ENCODE measurements at regions not wholly inside any gene's neighbourhood (a gene's known extent, or its start where the extent isn't known, plus 50 kb on each side); places are given as distances from the start of the nearest gene placed in this dataset.

DNA sequence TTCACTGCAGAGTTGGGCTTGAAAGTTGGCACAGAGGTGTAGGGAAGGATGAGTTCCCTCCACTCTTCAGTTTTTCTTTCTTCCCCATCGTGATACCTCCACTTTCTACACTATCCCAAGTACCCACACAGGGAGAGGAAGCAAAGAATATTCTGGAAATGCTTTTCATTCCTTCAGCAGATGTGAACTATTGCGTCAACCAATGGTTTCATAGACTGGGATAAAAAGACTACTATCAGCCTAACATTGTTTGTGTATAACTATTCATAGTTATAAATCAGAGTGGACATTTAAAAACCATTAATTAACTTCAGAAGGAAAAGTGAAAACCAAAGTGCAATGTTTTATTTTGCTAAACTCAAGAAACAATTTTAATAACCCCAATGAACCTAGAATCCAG is 63.6 kb upstream of the MAMDC2 start:
- no peak overlapping the region for H3K27ac ChIP-seq (ENCODE audit: insufficient read depth, low read length)
- peaks cover 13% of the 10 kb centered on the region for H3K4me1 ChIP-seq (ENCODE audit: control insufficient read depth, insufficient read depth, low read length)
- no peak overlapping the region for H3K4me2 ChIP-seq (ENCODE audit: low read depth, low read length)
- H3K18ac ChIP-seq (ENCODE audit: low read depth, low read length) = peak overlapping the region; percentile 11
- no peaks in the 10 kb centered on the region for H3K36me3 ChIP-seq (ENCODE audit: control insufficient read depth, insufficient read depth, low read length)
- no peaks in the 10 kb centered on the region for H3K9me3 ChIP-seq (ENCODE audit: control insufficient read depth, insufficient read depth, low read length)
- no TSS peak for BruUV-seq (replicated peaks)
- H2BK15ac ChIP-seq (ENCODE audit: low read depth, low read length) = peak overlapping the region; percentile 87; the same call in 2 of the 3 replicates
- H2AK9ac ChIP-seq (replicated peaks; ENCODE audit: low read depth, low read length, poor library complexity) = no peak overlapping the region
- H3K14ac ChIP-seq (replicated peaks; ENCODE audit: low read depth, low read length) = peak overlapping the region; percentile 49; the same call in 1 of the 2 replicates
- H2AFZ ChIP-seq (replicated peaks; ENCODE audit: low read length, poor library complexity) = no peak overlapping the region
- H2BK5ac ChIP-seq (ENCODE audit: low read depth, low read length, poor library complexity, severe bottlenecking) = peak overlapping the region; percentile 72
- peak overlapping the region in 1 of 2 experiments; percentile 6; a peak in 1 of 4 replicates for H4K8ac ChIP-seq (ENCODE audit: low read depth in 2 of 2, low read length in 2 of 2)
- peaks cover 8% of the 10 kb centered on the region for H3K9me1 ChIP-seq (ENCODE audit: insufficient read depth, low read length)
- intact Hi-C loops (cut with micrococcal nuclease) (loop anchor here (5.0 kb wide), 1 partner anchor 107 kb away; no protein-coding TSS in a partner anchor), dilution Hi-C loops (cut with HindIII; ENCODE audit: low sequenced_read_pairs, unreplicated experiment) (no loop called here), in situ Hi-C loops (cut with MboI; ENCODE audit: low sequenced_read_pairs) (no loop called here)
- CTCF ChIA-PET = no interaction called here
- H3K4me3 ChIP-seq (ENCODE audit: insufficient read depth, low read depth, low read length) = no peak overlapping the region
- H3K79me1 ChIP-seq (ENCODE audit: low read depth in 1 of 2, low read length in 2 of 2) = no peaks in the 10 kb centered on the region
- H4K5ac ChIP-seq (ENCODE audit: low read depth, low read length) = no peak overlapping the region
- no peak for ATAC-seq (ENCODE audit: low read depth)
- H3K9ac ChIP-seq (ENCODE audit: low read depth, low read length) = no peak overlapping the region
- POLR2A ChIA-PET (ENCODE audit: unreplicated experiment) = no interaction called here
- no peak overlapping the region for H2AK5ac ChIP-seq (ENCODE audit: low read depth, low read length)
- no peak overlapping the region for H3K56ac ChIP-seq (ENCODE audit: extremely low read depth, insufficient read depth, low read length)
- peak overlapping the region; percentile 89; the same call in 1 of the 2 replicates for H2BK120ac ChIP-seq (ENCODE audit: low read depth, low read length)
- peak overlapping the region; percentile 5; the same call in 1 of the 2 replicates for H3K4ac ChIP-seq (ENCODE audit: low read depth, low read length)
- peak; percentile 55; the same call in 1 of the 2 replicates for TF ChIP-seq CEBPB (IDR thresholded peaks at IDR 0.05; ENCODE audit: low read depth, low read length)
- TF ChIP-seq SMC3 (IDR thresholded peaks at IDR 0.05; ENCODE audit: low read depth, low read length) = no peak
- no peak overlapping the region for H4K91ac ChIP-seq (ENCODE audit: insufficient read depth, low read depth, low read length)
- peak overlapping the region; percentile 88; the same call in 1 of the 2 replicates for H2BK20ac ChIP-seq (ENCODE audit: low read depth, low read length)
- no peak overlapping the region for H3K23ac ChIP-seq (ENCODE audit: low read depth, low read length)
- no peaks in the 10 kb centered on the region for H3K27me3 ChIP-seq (ENCODE audit: control insufficient read depth, insufficient read depth, low read length)
- WGBS, 2 experiments (ENCODE audit: extremely low coverage in 2 of 2, insufficient read length in 1 of 2) = no CpG with 5 or more reads among the region's 2 CpGs
- no peaks in the 10 kb centered on the region for H4K20me1 ChIP-seq (ENCODE audit: insufficient read depth, low read length)
- DNase-seq = peak; percentile 37
